Dendritic cell treated with granulocyte-macrophage colony-stimulating factor and Interleukin-4, amounts not matched to agents 40 ng/mL and 50 ng/mL, for 4 days (primary cell): ENCODE measurements at regions not wholly inside any gene's neighbourhood (a gene's known extent, or its start where the extent isn't known, plus 50 kb on each side); places are given as distances from the start of the nearest gene placed in this dataset.

Source experiments
- H3K27ac Mint-ChIP-seq: one replicate; pipeline ENCODE4 v1.8.0; 2022; ENCODE audit warnings: mild to moderate bottlenecking, mixed read lengths
- H3K27me3 Mint-ChIP-seq: one replicate; pipeline ENCODE4 v1.8.0; 2022; ENCODE audit warnings: mild to moderate bottlenecking, mixed read lengths
- H3K36me3 Mint-ChIP-seq: one replicate; pipeline ENCODE4 v1.8.0; 2022; ENCODE audit warnings: low read depth, mixed read lengths
- H3K4me1 Mint-ChIP-seq: one replicate; pipeline ENCODE4 v1.8.0; 2022; ENCODE audit warnings: low read depth, mixed read lengths
- H3K4me3 Mint-ChIP-seq: one replicate; pipeline ENCODE4 v1.8.0; 2022; ENCODE audit warnings: mild to moderate bottlenecking, moderate library complexity, mixed read lengths
- H3K9me3 Mint-ChIP-seq: one replicate; pipeline ENCODE4 v1.8.0; 2022; ENCODE audit warnings: mixed read lengths
- intact Hi-C: fragments of 100-400 bp; cut with micrococcal nuclease; formaldehyde crosslinking; loops from one replicate; pipeline ENCODE4 v1.15.0; 2022

GRCh38 chr5:38059876-38060275 lies 198.5 kb upstream of the EGFLAM start:
- Mint-ChIP-seq H3K36me3 (no peaks in the 10 kb centered on the region), H3K27me3 (no peaks in the 10 kb centered on the region), H3K4me3 (no peak overlapping the region), H3K9me3 (peaks cover 22% of the 10 kb centered on the region), H3K4me1 (no peaks in the 10 kb centered on the region), H3K27ac (no peak overlapping the region)
- intact Hi-C loops = no loop called here

- intact Hi-C loops = no loop called here
- Mint-ChIP-seq H3K4me3 (no peak overlapping the region), H3K9me3 (no peaks in the 10 kb centered on the region), H3K27me3 (no peaks in the 10 kb centered on the region), H3K27ac (no peak overlapping the region), H3K36me3 (no peaks in the 10 kb centered on the region), H3K4me1 (no peaks in the 10 kb centered on the region)
These were observed 206.4 kb upstream of the EGFLAM start for GRCh38 chr5:38051711-38052511.

- H3K36me3 Mint-ChIP-seq = no peaks in the 10 kb centered on the region
- no peak overlapping the region for H3K27ac Mint-ChIP-seq
- H3K9me3 Mint-ChIP-seq = no peaks in the 10 kb centered on the region
- H3K27me3 Mint-ChIP-seq = no peaks in the 10 kb centered on the region
- intact Hi-C loops = no loop called here
- no peaks in the 10 kb centered on the region for H3K4me1 Mint-ChIP-seq
- no peak overlapping the region for H3K4me3 Mint-ChIP-seq
These were observed 208.6 kb upstream of the GDNF start for GRCh38 chr5:38048400-38048799.

DNA sequence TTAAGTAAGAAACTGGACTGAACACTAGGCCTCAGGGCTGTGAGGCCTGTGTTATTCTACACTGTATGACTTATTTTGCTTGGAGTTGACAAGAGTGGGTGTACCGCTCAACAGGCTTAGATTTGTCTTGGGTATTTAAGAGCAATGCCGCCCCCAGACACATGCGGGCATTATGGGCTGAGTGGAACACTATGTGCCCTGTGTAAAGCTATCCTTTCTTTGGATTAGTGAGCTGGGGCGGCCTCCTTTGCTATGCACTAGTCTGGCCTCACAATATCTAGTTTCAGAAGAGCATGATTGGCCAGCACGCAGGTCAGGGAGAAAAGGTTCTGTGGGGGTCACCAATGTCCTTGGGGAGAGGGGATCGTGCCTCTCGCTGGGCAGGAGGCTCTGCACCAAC lies 206.3 kb upstream of the GDNF start:
- no peaks in the 10 kb centered on the region for H3K9me3 Mint-ChIP-seq
- intact Hi-C loops = no loop called here

DNA sequence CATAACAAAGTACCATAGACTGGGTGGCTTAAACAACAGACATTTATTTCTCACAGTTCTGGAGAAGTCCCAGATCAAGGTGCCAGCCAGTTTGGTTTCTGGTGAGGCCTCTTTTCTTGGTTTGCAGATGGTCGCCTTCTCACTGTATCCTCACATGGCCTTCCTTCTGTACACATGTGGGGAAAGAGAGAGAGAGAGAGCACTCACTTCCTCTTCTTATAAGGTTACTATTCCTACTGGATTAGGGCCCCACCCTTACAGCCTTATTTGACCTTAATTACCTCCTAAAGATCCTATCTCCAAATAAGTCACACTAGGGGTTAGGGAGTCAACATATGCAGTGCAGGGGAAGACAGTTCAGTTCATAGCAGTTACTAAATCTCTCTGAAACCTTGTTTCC lies 205.6 kb upstream of the GDNF start:
- H3K9me3 Mint-ChIP-seq = no peaks in the 10 kb centered on the region
- H3K27ac Mint-ChIP-seq = no peak overlapping the region
- H3K27me3 Mint-ChIP-seq = no peaks in the 10 kb centered on the region
- no peaks in the 10 kb centered on the region for H3K4me1 Mint-ChIP-seq
- no peak overlapping the region for H3K4me3 Mint-ChIP-seq
- intact Hi-C loops = no loop called here
- no peaks in the 10 kb centered on the region for H3K36me3 Mint-ChIP-seq

More for the DNA sequence above, 206.3 kb upstream of the GDNF start:
- Mint-ChIP-seq H3K4me1 (no peaks in the 10 kb centered on the region), H3K27ac (no peak overlapping the region), H3K4me3 (no peak overlapping the region), H3K36me3 (no peaks in the 10 kb centered on the region), H3K27me3 (no peaks in the 10 kb centered on the region)

GRCh38 chr5:38039826-38040225 lies 200.0 kb upstream of the GDNF start:
- intact Hi-C loops = no loop called here
- Mint-ChIP-seq H3K27ac (no peak overlapping the region), H3K36me3 (no peaks in the 10 kb centered on the region), H3K4me3 (no peak overlapping the region), H3K27me3 (no peaks in the 10 kb centered on the region), H3K9me3 (no peaks in the 10 kb centered on the region), H3K4me1 (no peaks in the 10 kb centered on the region)

DNA sequence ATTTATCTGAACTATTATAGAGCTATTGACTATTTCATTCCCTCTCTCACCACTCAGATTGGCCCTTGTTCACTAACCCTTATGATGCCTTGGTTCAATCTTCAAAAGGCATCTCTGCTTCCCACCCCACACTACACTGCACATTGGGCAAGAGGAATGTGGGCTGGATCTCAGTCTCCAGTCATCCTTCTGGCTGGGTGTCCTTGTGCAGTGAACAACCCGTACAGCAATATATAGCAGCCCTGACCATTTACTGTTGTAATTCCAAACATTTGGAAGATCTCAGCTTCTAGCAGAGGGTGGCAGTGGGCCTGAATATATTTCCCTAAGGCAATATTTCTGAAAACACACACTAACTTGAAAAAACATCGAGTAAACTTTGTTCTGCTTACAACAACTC lies 199.2 kb upstream of the GDNF start:
- no peak overlapping the region for H3K27ac Mint-ChIP-seq
- H3K4me1 Mint-ChIP-seq = no peaks in the 10 kb centered on the region
- H3K9me3 Mint-ChIP-seq = no peaks in the 10 kb centered on the region
- intact Hi-C loops = no loop called here
- H3K27me3 Mint-ChIP-seq = no peaks in the 10 kb centered on the region
- H3K4me3 Mint-ChIP-seq = no peak overlapping the region
- H3K36me3 Mint-ChIP-seq = no peaks in the 10 kb centered on the region

GRCh38 chr5:38036765-38037164 lies 196.9 kb upstream of the GDNF start:
- H3K27me3 Mint-ChIP-seq = no peaks in the 10 kb centered on the region
- H3K9me3 Mint-ChIP-seq = no peaks in the 10 kb centered on the region
- H3K4me3 Mint-ChIP-seq = no peak overlapping the region
- no peaks in the 10 kb centered on the region for H3K4me1 Mint-ChIP-seq
- intact Hi-C loops = no loop called here
- no peak overlapping the region for H3K27ac Mint-ChIP-seq
- no peaks in the 10 kb centered on the region for H3K36me3 Mint-ChIP-seq

DNA sequence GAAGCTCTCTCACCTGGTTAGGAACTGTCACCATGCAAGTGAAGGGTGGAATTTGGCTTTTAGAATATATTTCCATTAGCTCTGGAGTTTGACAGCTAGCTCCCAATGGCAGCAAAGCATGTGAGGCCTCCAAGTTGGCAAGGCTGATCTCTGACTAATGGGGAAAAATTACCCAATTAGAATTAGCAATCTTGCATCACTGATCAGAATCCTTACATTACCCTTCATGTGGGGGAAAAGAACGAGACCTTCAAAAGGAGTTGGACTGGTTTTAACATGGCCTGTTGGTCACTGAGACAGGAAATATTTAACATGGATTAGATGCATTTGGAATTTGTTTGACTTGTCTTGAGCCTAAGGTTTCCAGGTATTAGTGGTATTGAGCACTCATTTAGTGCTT lies 192.3 kb upstream of the GDNF start:
- Mint-ChIP-seq H3K36me3 (no peaks in the 10 kb centered on the region), H3K4me1 (no peaks in the 10 kb centered on the region), H3K27me3 (no peaks in the 10 kb centered on the region), H3K27ac (no peak overlapping the region), H3K9me3 (no peaks in the 10 kb centered on the region), H3K4me3 (no peak overlapping the region)
- intact Hi-C loops = no loop called here

- H3K27me3 Mint-ChIP-seq = no peaks in the 10 kb centered on the region
- no peak overlapping the region for H3K27ac Mint-ChIP-seq
- no peaks in the 10 kb centered on the region for H3K9me3 Mint-ChIP-seq
- intact Hi-C loops = no loop called here
- H3K36me3 Mint-ChIP-seq = no peaks in the 10 kb centered on the region
- no peaks in the 10 kb centered on the region for H3K4me1 Mint-ChIP-seq
- no peak overlapping the region for H3K4me3 Mint-ChIP-seq
These were observed 191.5 kb upstream of the GDNF start for GRCh38 chr5:38031304-38031703.

DNA sequence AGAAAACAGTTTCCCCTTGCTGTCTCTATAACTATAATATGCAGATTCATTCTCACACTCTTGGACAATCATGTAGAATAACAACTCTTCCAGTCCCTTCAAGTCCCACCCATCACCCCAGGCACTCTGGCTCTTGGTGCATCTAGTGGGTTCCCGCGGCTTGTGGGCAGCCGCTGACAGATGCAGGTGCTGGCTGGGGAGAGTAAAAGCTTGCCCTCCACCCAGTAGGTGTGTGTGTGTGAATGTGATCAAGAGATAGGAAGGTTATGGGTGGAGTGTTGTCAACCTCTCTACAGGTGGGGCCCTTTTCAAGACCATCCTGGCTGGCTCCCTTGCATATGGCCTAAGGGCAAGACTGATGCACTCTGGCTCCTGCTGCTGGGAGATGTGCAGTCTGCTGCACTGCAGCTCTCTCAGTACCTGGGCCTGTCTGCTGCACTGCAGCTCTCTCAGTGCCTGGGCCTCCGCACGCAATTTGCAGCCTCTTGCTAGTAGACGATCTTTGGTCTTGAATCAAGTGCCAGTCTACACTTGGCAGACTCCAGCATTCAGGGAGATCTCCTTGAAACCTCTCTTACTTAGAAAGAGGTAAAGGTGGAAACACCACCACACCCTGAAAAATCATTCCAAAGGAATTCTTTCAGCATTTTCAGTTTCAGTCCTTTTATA lies 189.7 kb upstream of the GDNF start:
- intact Hi-C loops = no loop called here
- H3K27ac Mint-ChIP-seq = no peak overlapping the region

DNA sequence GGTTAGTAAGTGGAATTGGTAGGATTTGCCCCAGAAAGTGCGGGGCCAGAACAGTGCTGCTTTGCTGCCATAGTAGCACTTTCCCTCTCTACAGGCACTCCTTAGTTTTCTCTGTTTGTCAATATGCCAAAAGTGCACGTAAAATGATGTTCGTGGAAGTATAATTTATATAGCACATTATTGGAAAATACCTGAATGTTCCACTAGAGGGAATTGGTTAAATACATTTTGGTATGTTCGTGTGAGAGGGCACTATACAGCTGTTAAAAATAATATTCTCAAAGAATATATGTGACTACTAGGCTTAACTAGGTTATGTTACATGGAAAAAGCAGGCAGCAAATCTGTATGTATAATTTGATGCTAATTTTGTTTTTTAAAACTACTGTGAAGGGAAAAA lies 184.0 kb upstream of the GDNF start:
- H3K9me3 Mint-ChIP-seq = no peaks in the 10 kb centered on the region
- intact Hi-C loops = no loop called here
- H3K4me3 Mint-ChIP-seq = no peak overlapping the region
- no peaks in the 10 kb centered on the region for H3K27me3 Mint-ChIP-seq
- no peaks in the 10 kb centered on the region for H3K36me3 Mint-ChIP-seq
- no peaks in the 10 kb centered on the region for H3K4me1 Mint-ChIP-seq
- no peak overlapping the region for H3K27ac Mint-ChIP-seq

More for the DNA sequence above, 189.7 kb upstream of the GDNF start:
- H3K4me3 Mint-ChIP-seq = no peak overlapping the region
- H3K36me3 Mint-ChIP-seq = no peaks in the 10 kb centered on the region
- no peaks in the 10 kb centered on the region for H3K4me1 Mint-ChIP-seq
- H3K27me3 Mint-ChIP-seq = no peaks in the 10 kb centered on the region
- H3K9me3 Mint-ChIP-seq = no peaks in the 10 kb centered on the region

GRCh38 chr5:38023371-38023770 lies 183.5 kb upstream of the GDNF start:
- Mint-ChIP-seq H3K4me1 (no peaks in the 10 kb centered on the region), H3K4me3 (no peak overlapping the region), H3K27ac (no peak overlapping the region), H3K36me3 (no peaks in the 10 kb centered on the region), H3K27me3 (no peaks in the 10 kb centered on the region), H3K9me3 (no peaks in the 10 kb centered on the region)
- intact Hi-C loops = no loop called here

DNA sequence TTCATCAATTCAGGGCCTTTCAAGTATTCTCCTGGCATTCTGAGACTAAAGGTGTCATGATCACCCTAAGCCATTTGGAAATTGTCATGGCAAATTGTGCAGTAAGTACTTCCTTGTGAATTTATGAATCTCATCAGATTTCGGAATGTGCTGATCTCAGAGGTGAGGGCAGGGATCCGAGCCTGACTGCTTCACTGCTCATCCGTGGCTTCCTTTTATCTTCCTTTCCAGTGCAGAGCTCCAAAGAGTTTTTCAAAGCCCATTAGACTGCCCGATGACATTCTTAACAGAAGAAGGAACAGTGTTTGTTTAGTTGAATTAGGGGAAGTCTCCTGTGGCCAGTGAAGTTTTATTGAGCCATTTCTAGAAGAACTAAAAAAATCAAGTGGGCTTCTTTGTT lies 182.8 kb upstream of the GDNF start:
- Mint-ChIP-seq H3K4me3 (no peak overlapping the region), H3K4me1 (no peaks in the 10 kb centered on the region), H3K27ac (no peak overlapping the region), H3K9me3 (no peaks in the 10 kb centered on the region), H3K36me3 (no peaks in the 10 kb centered on the region), H3K27me3 (no peaks in the 10 kb centered on the region)
- intact Hi-C loops = no loop called here

DNA sequence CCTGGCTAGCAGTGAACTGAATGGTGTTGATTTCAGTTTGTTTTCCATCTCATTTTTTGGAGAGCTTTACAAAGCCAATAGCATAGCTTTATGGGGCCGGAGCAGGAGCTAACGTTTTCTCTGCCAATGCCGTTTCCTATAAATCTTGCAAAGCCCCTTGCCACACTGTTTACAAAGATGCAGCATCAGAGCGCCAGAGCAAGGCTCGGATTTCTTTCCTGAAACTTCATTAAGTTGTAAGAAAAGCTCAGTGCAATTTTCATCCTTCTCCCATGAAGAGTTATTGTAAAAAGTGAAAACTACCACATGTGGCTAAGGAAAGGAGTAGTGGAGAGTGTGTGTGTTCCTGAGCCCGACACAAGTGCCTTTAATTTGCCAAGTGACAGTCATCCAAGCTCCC lies 178.2 kb upstream of the GDNF start:
- Mint-ChIP-seq H3K4me3 (no peak overlapping the region), H3K9me3 (no peaks in the 10 kb centered on the region)

More for the DNA sequence above, 178.2 kb upstream of the GDNF start:
- intact Hi-C loops = no loop called here
- no peak overlapping the region for H3K27ac Mint-ChIP-seq
- no peaks in the 10 kb centered on the region for H3K36me3 Mint-ChIP-seq
- no peaks in the 10 kb centered on the region for H3K4me1 Mint-ChIP-seq
- no peaks in the 10 kb centered on the region for H3K27me3 Mint-ChIP-seq
